GM12874 (cell line): ENCODE measurements at regions not wholly inside any gene's neighbourhood (a gene's known extent, or its start where the extent isn't known, plus 50 kb on each side); places are given as distances from the start of the nearest gene placed in this dataset.

Source experiments
- TF ChIP-seq, protein P1 (sequence below): IDR thresholded peaks from 2 replicates; pipeline ENCODE4 v1.5.1; 2011; ENCODE audit warnings: low read depth, mild to moderate bottlenecking, control low read depth, low read length, moderate library complexity; ENCODE audit not compliant: insufficient read depth

DNA sequence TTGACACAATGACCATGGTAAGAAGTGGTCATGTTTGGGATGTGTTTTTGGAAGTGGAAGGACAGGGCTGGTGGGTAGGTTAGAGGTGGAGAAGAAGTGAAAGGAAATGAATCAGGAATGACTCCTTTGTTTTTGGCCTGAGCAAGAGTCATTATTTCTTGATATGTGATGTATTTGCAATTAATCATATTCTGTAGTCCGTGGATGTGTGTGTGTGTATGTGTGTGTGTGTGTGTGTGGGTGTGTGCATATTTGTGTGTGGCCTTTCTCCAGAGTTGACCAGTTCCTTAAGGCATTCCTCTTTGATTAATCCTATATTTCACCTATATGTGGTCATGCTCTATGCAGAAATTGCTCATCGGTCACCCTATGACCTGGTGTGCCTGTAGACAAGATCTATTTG, 130.7 kb downstream of the UTRN start:
- TF ChIP-seq, protein P1, sequence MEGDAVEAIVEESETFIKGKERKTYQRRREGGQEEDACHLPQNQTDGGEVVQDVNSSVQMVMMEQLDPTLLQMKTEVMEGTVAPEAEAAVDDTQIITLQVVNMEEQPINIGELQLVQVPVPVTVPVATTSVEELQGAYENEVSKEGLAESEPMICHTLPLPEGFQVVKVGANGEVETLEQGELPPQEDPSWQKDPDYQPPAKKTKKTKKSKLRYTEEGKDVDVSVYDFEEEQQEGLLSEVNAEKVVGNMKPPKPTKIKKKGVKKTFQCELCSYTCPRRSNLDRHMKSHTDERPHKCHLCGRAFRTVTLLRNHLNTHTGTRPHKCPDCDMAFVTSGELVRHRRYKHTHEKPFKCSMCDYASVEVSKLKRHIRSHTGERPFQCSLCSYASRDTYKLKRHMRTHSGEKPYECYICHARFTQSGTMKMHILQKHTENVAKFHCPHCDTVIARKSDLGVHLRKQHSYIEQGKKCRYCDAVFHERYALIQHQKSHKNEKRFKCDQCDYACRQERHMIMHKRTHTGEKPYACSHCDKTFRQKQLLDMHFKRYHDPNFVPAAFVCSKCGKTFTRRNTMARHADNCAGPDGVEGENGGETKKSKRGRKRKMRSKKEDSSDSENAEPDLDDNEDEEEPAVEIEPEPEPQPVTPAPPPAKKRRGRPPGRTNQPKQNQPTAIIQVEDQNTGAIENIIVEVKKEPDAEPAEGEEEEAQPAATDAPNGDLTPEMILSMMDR, result no peak

DNA sequence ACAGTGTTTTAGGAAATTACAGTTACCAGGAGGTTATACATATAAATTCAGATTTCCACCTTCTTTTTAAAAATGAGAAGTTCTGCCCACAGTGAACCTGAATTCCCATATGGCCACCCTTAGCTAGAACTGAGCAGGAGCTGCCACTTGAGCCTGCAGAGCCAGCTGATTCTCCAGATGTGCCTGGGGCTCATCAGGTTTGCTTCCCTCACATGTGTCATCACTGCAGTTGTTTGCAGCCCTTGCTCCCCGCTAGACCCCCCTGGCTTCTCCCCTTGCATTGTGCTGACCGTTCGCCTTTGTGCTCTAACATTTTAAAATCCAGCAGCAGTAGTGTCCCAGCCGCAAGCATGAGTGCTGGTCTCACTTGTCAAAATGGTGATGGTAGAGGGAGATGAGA, 131.1 kb downstream of the UTRN start:
- TF ChIP-seq, protein P1, result no peak

DNA sequence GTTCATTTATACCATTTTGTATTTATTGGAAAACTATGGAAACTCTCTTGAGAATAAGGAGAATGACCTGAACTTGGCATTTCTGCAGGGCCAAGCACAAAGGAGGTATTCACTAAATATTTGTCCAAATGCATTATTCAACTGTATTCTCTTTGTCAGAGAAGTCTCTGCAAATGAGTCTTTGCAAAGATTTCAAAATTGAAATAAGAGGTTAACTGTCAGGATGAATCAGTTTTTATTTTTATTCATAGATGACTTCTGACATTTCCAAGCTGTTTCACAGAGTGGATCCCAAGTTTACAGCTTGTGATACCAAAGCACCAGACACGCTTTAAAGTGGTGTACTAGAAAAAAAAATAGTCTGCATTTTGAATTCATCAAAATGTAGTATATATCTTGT, 131.6 kb downstream of the UTRN start:
- TF ChIP-seq, protein P1, result no peak

DNA sequence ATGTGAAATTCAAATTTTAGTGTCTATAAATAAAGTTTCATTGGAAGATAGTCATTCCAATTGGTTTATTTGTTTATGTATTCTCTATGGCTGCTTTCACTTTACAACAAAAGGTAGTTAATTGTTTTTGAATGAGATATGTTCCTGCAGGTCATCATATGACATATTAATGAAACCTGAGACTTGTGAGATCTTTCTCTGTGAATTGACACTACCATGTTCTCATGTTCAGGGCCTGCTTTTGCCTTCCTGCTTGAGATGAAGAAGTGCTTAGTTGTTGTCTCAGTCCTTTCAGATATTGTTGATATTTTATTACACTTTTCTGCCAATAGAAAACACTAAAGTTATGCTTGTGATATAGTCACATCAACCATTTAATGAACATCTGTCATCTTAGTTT, 132.5 kb downstream of the UTRN start:
- TF ChIP-seq, protein P1, result no peak

DNA sequence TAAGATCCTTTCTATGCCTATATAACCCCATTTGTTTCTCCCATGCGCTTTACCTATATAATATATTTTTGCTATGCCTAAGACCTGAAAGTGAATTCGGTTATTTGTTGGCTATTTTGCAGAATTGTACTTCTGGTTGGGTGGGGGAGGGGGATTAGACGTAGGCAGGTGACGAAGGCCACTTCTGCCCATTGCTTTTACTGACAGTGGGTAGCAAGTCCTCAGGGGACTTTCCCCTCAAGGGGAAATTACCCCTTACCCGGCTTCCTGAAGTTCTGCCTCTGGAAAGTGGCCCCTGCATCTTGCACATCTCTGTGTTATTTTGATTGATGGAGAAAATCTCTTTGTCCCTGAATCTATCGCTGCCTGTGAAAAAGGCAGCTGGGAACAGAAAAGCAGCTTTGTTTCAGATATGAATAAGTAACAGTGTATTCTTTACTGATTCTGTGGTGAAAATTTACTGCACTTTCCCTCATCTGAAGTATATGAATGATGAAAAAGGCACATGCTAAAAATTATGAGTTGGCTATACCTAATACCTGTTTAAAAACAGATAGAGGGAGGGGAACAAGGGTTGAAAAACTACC, 133.9 kb downstream of the UTRN start:
- TF ChIP-seq, protein P1, result no peak

DNA sequence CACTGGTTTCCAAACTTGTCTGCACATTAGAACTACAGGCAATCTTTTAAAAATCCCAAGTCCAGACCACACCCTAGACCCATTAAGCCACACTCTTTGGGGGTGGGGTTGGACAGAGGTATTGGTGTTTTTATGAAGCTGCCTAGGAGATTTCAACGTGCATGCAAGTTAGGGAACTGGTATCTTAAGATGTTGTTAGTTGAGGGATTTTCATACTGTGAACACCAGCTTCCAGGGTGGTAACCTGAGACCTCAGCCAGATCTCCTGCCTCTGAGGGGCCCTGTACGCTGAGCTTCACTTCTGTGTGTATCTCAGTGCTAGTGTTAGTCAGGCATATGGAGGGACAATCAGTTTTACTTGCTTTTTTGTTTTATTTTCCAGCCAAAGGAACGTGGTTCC, 138.0 kb downstream of the UTRN start:
- TF ChIP-seq, protein P1, result no peak

DNA sequence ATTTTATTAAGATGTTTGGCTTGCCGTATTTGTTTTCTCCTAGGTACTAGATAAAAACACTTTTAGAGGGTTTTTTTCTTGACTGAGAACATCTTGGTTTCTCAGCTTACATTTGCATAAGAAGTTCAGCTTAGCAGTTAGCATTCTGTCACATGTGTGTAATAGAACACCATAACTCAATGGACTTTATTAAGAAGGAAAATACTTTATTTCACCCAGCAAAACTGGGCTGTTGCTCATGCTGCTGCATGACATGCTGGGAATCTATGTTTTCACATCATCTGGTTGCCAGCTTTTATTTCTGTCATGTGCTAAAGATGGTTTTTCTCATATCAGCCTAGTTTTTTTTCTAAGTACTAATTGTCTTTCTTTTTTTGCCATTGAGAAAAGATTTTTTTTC, 144.6 kb downstream of the UTRN start:
- TF ChIP-seq, protein P1, result no peak

DNA sequence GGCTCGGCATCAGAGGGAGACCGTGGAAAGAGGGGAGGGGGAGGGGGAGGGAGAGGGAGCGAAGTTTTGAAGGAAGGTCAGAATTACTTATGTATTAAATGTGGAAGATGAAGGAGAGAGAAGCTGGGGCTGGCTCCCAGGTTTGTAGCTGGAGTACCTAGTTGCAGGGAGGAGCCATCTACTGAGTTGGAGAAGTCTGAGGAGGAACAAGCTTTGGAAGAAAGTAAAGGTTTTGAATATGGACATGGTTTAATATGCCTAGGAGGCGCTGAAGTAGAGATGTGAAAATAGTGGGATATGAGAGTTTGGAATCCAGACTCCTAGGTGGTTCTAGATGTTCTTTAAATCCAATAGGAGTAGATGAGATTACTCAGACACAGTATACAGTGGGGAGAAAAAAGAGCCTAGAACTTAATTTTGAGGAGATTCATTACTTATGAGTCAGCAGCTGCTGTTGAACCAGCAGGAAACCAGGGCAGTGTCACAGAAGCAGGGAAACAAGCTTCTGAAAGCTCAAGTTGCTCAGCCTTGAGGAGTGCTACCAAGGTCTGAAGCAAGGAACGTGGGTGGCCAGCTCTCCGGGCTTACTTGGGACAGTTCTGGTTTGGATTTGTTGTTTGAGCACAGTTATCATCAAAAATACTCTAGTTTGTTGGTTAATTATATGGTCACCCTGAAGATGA, 149.3 kb downstream of the UTRN start:
- TF ChIP-seq, protein P1, result no peak
